HG03175 (cell line): ENCODE measurements at regions not wholly inside any gene's neighbourhood (a gene's known extent, or its start where the extent isn't known, plus 50 kb on each side); places are given as distances from the start of the nearest gene placed in this dataset.
"Not testable (repeated sequence)": the region's sequence is repeated elsewhere in the genome, so short reads cannot be mapped to it uniquely, and the experiment has no call there.

ENCODE experiments used
- ATAC-seq: cut with Tn5 transposase; IDR thresholded peaks from one replicate; pipeline ENCODE4 v1.9.1; 2021; ENCODE audit warnings: mild to moderate bottlenecking, moderate library complexity; ENCODE audit not compliant: unreplicated experiment

- ATAC-seq = no peak
These were observed 60.2 kb upstream of the LRRC4C start for GRCh38 chr11:41519696-41520095.

- ATAC-seq = no peak
These were observed 62.9 kb upstream of the LRRC4C start for GRCh38 chr11:41522391-41522790.

GRCh38 chr11:41522899-41523672, 63.6 kb upstream of the LRRC4C start:
- no peak for ATAC-seq

GRCh38 chr11:41527530-41527929, 68.1 kb upstream of the LRRC4C start:
- no peak for ATAC-seq

GRCh38 chr11:41532413-41532812, 73.0 kb upstream of the LRRC4C start:
- ATAC-seq = no peak

- ATAC-seq = no peak
These were observed 74.3 kb upstream of the LRRC4C start for GRCh38 chr11:41533761-41534160.

GRCh38 chr11:41534391-41534790, 74.9 kb upstream of the LRRC4C start:
- ATAC-seq = no peak

- ATAC-seq = no peak
These were observed 75.4 kb upstream of the LRRC4C start for GRCh38 chr11:41534861-41535260.

- no peak for ATAC-seq
These were observed 76.6 kb upstream of the LRRC4C start for GRCh38 chr11:41536021-41536568.

GRCh38 chr11:41544902-41545301, 85.5 kb upstream of the LRRC4C start:
- ATAC-seq = not testable (repeated sequence)

GRCh38 chr11:41578421-41579051, 119.1 kb upstream of the LRRC4C start:
- no peak for ATAC-seq

GRCh38 chr11:41579546-41579945, 120.1 kb upstream of the LRRC4C start:
- no peak for ATAC-seq

- no peak for ATAC-seq
These were observed 150.1 kb upstream of the LRRC4C start for GRCh38 chr11:41609511-41609910.

- no peak for ATAC-seq
These were observed 153.0 kb upstream of the LRRC4C start for GRCh38 chr11:41612415-41612814.

- ATAC-seq = no peak
These were observed 153.9 kb upstream of the LRRC4C start for GRCh38 chr11:41613326-41613725.

GRCh38 chr11:41622707-41623359, 163.4 kb upstream of the LRRC4C start:
- no peak for ATAC-seq

GRCh38 chr11:41659985-41660384, 200.5 kb upstream of the LRRC4C start:
- no peak for ATAC-seq

GRCh38 chr11:41660585-41660984, 201.1 kb upstream of the LRRC4C start:
- ATAC-seq = no peak

GRCh38 chr11:41665441-41666360, 206.2 kb upstream of the LRRC4C start:
- no peak for ATAC-seq

- ATAC-seq = no peak
These were observed 207.7 kb upstream of the LRRC4C start for GRCh38 chr11:41666951-41667653.
